K562 (cell line): ENCODE measurements at regions not wholly inside any gene's neighbourhood (a gene's known extent, or its start where the extent isn't known, plus 50 kb on each side); places are given as distances from the start of the nearest gene placed in this dataset.

Experiments
- ATAC-seq: fragments of 200-7000 bp; cut with Tn5 transposase; 3 replicates; pipeline ENCODE4 v1.9.1; 2020; ENCODE audit warnings: moderate library complexity
- BruUV-seq: library from RNA; stranded (reverse); fragments of 400-500 nt; replicated peaks from 2 replicates; lab custom pipeline; 2021; lab: Mats Ljungman, UMichigan
- CTCF ChIA-PET: fragments of 300-600 bp; formaldehyde crosslinking; extraction: SDS; loops from one replicate; lab custom pipeline; 2021; ENCODE audit warnings: low intra/inter-chr PET ratio; lab: Yijun Ruan, JAX
- POLR2A ChIA-PET: fragments of 300-600, 350-650 bp; sonication (Branson Sonifier 250); formaldehyde crosslinking; extraction: SDS; loops from one replicate; lab custom pipeline; 2021; ENCODE audit warnings: antibody characterized with exemption, inconsistent platforms; lab: Yijun Ruan, JAX
- DNase-seq, 4 experiments: peaks; one replicate each; pipeline versions ENCODE4 v3.0.0 to v3.0.0-alpha.2; 2011 to 2018; ENCODE audit warnings: low spot score in 3 of 4, mixed read lengths in 3 of 4; ENCODE audit errors: extremely low read depth in 1 of 4
- FAIRE-seq: peaks from 2 replicates; lab custom pipeline; 2011; peaks lifted over from hg19 to GRCh38; lab: Jason Lieb, UNC
- H2AFZ ChIP-seq: 2 replicates; pipeline ENCODE4 v1.6.0; 2011; ENCODE audit warnings: low read depth, low read length, control low read depth, inconsistent platforms
- H3K27ac ChIP-seq: fragments of 200-600 bp; 3 replicates; pipeline ENCODE4 v1.8.0; 2011; ENCODE audit warnings: low read depth, mild to moderate bottlenecking, control low read depth, inconsistent platforms, low read length, moderate library complexity, mixed read lengths; ENCODE audit errors: extremely low read depth
- H3K27me3 ChIP-seq, 2 experiments: fragments of 300-600 bp in 1 of 2; 2 replicates in 1 of 2; 3 replicates in 1 of 2; pipeline versions ENCODE4 v1.6.0 to v1.8.0; 2011; ENCODE audit warnings: inconsistent platforms in 2 of 2, low read length in 2 of 2, mild to moderate bottlenecking in 1 of 2, mixed read lengths in 1 of 2, moderate library complexity in 1 of 2; ENCODE audit not compliant: control insufficient read depth in 2 of 2, insufficient read depth in 2 of 2
- H3K36me3 ChIP-seq: fragments of 300-600 bp; 3 replicates; pipeline ENCODE4 v1.8.0; 2011; ENCODE audit warnings: mild to moderate bottlenecking, low read length, inconsistent platforms; ENCODE audit not compliant: control insufficient read depth, insufficient read depth
- H3K4me1 ChIP-seq, 2 experiments: fragments of 200-600 bp in 1 of 2; replicated peaks in 1 of 2; 2 replicates in 1 of 2; 3 replicates in 1 of 2; pipeline versions ENCODE4 v1.5.1 to v1.8.0; 2011; ENCODE audit warnings: inconsistent platforms in 2 of 2, low read length in 2 of 2, mild to moderate bottlenecking in 1 of 2, mixed read lengths in 1 of 2, moderate library complexity in 1 of 2; ENCODE audit not compliant: control insufficient read depth in 2 of 2, insufficient read depth in 2 of 2
- H3K4me2 ChIP-seq: 2 replicates; pipeline ENCODE4 v1.6.1; 2011; ENCODE audit warnings: low read length, control low read depth, inconsistent platforms, mixed read lengths; ENCODE audit not compliant: insufficient read depth
- H3K4me3 ChIP-seq: fragments of 200-600 bp; sonication (generic), shearing (Covaris generic); 2 replicates; pipeline ENCODE4 v1.5.1; 2016; ENCODE audit warnings: control low read depth, inconsistent platforms
- H3K79me2 ChIP-seq: fragments of 200-600 bp; 3 replicates; pipeline ENCODE4 v1.8.0; 2011; ENCODE audit warnings: low read length, inconsistent platforms; ENCODE audit not compliant: control insufficient read depth, insufficient read depth
- H3K9ac ChIP-seq, 2 experiments: 2 replicates each; pipeline versions ENCODE4 v1.6.0 to v1.6.1; 2011; ENCODE audit warnings: low read depth in 2 of 2, low read length in 2 of 2, control low read depth in 1 of 2, inconsistent platforms in 1 of 2, mild to moderate bottlenecking in 1 of 2, mixed read lengths in 1 of 2; ENCODE audit not compliant: insufficient read depth in 1 of 2
- H3K9me1 ChIP-seq: one replicate; pipeline ENCODE4 v1.6.0; 2011; ENCODE audit warnings: inconsistent platforms, mild to moderate bottlenecking, low read length, moderate library complexity; ENCODE audit not compliant: control insufficient read depth, insufficient read depth
- H3K9me3 ChIP-seq: replicated peaks from 2 replicates; pipeline ENCODE4 v1.5.1; 2011; ENCODE audit warnings: low read depth, low read length, inconsistent platforms; ENCODE audit not compliant: control insufficient read depth, insufficient read depth
- H4K20me1 ChIP-seq: replicated peaks from 2 replicates; pipeline ENCODE4 v1.6.1; 2011; ENCODE audit warnings: low read length, inconsistent platforms, mixed read lengths; ENCODE audit not compliant: control insufficient read depth, insufficient read depth
- CTCFL ChIP-seq: IDR thresholded peaks from 2 replicates; pipeline ENCODE4 v1.6.1; 2011; ENCODE audit warnings: borderline replicate concordance, low read depth, mild to moderate bottlenecking, moderate library complexity, low read length; ENCODE audit not compliant: insufficient read depth, poor library complexity, severe bottlenecking
- FOSL1 ChIP-seq: fragments of 200-800 bp; sonication (Bioruptor generic); conservative IDR thresholded peaks from 2 replicates; pipeline ENCODE4 v1.6.1; 2016; ENCODE audit warnings: missing genetic modification characterization, missing compliant biosample characterization
- FOXM1 ChIP-seq, 2 experiments: fragments of 450-650 bp in 1 of 2; sonication (generic) in 1 of 2; formaldehyde crosslinking in 1 of 2; IDR thresholded peaks; 2 replicates each; pipeline versions ENCODE4 v1.6.1 to v1.9.0; 2017 to 2022; ENCODE audit warnings: low read depth in 2 of 2, mild to moderate bottlenecking in 2 of 2, missing genetic modification reagents in 1 of 2, moderate library complexity in 1 of 2
- HES1 ChIP-seq: fragments of 450-650 bp; IDR thresholded peaks from 2 replicates; pipeline ENCODE4 v1.6.1; 2016; ENCODE audit warnings: low read depth, mild to moderate bottlenecking, moderate library complexity
- L3MBTL2 ChIP-seq: fragments of 450-650 bp; IDR thresholded peaks from 2 replicates; pipeline ENCODE4 v1.6.1; 2016; ENCODE audit warnings: mild to moderate bottlenecking, moderate library complexity
- MAZ ChIP-seq, 2 experiments: fragments of 450-650 bp in 1 of 2; sonication (generic) in 1 of 2; formaldehyde crosslinking; IDR thresholded peaks in 1 of 2; conservative IDR thresholded peaks in 1 of 2; 2 replicates each; pipeline versions ENCODE4 v1.4.0 to v1.5.0; 2020; ENCODE audit warnings: mild to moderate bottlenecking in 1 of 2, missing genetic modification reagents in 1 of 2
- MBD2 ChIP-seq: sonication (generic); IDR thresholded peaks from 2 replicates; pipeline ENCODE4 v1.6.1; 2016; ENCODE audit warnings: low read depth, borderline replicate concordance
- SPI1 ChIP-seq: IDR thresholded peaks from 2 replicates; pipeline ENCODE4 v1.6.1; 2011; ENCODE audit warnings: low read depth, low read length, control low read depth, borderline replicate concordance
- THAP12 ChIP-seq: fragments of 250-450 bp; sonication (Bioruptor Pico); IDR thresholded peaks from 2 replicates; pipeline ENCODE4 v1.9.0; 2021; ENCODE audit warnings: mild to moderate bottlenecking, inconsistent platforms
- WGBS: fragments of 100-300 bp; shearing (Covaris generic); methylation state at CpG from one replicate; pipeline ENCODE4 v1.1.6; 2016; ENCODE audit warnings: low coverage, mixed read lengths; ENCODE audit not compliant: insufficient coverage; ENCODE audit errors: missing lambda C conversion rate; 5-methylcytosine and 5-hydroxymethylcytosine counted together
- in situ Hi-C: fragments of 300-500 bp; cut with MboI; formaldehyde crosslinking; loops from 4 replicates; pipeline ENCODE4 v1.15.0; 2018; ENCODE audit warnings: inconsistent platforms, mixed read lengths
- intact Hi-C: fragments of 100-400 bp; cut with micrococcal nuclease; formaldehyde crosslinking; loops from 2 replicates; pipeline ENCODE4 v1.14.2; 2022

GRCh38 chr6:137704802-137705159 lies 162.3 kb upstream of the TNFAIP3 start:
- POLR2A ChIA-PET: interaction anchor here (0.6 to 1.3 kb wide), 3 partner anchors 11 to 1085 kb away, joined by 3 read pairs; no protein-coding TSS in a partner anchor
- Histone ChIP-seq H3K27ac (no peak overlapping the region), H4K20me1 (no peaks in the 10 kb centered on the region), H3K9me1 (no peaks in the 10 kb centered on the region), H2AFZ (peak overlapping the region; percentile 51; the same call in 1 of the 2 replicates), H3K4me3 (no peak overlapping the region), H3K27me3 (peaks cover 2 to 14% of the 10 kb centered on the region in 2 experiments; a peak in 2 of 5 replicates), H3K9ac (no peak overlapping the region), H3K4me2 (no peak overlapping the region), H3K4me1 (peaks cover 0 to 10% of the 10 kb centered on the region in 2 experiments; a peak in 1 of 5 replicates), H3K9me3 (no peaks in the 10 kb centered on the region), H3K36me3 (no peaks in the 10 kb centered on the region), H3K79me2 (no peaks in the 10 kb centered on the region)
- in situ Hi-C loops (loop anchor here (5.0 to 10.0 kb wide), 4 partner anchors 93 to 298 kb away; partner anchors contain the start of gene TNFAIP3), intact Hi-C loops (loop anchor here (1.0 to 2.0 kb wide), 4 partner anchors 241 to 405 kb away; no protein-coding TSS in a partner anchor)
- CTCF ChIA-PET: interaction anchor here (0.7 to 6.5 kb wide), 10 partner anchors 94 to 405 kb away, joined by 3 to 87 read pairs (median 11); partner anchors contain the start of gene TNFAIP3
- no TSS peak for BruUV-seq
- ATAC-seq (no peak; the same call in 1 of the 3 replicates), DNase-seq (no peak), FAIRE-seq (no peak)
- TF ChIP-seq MAZ (CRISPR knock-in tag; conservative IDR thresholded peaks at IDR 0.05 in 1 of 2, IDR thresholded peaks at IDR 0.05 in 1 of 2) (no peak), THAP12 (CRISPR knock-in tag) (no peak), SPI1 (peak; percentile 33; the same call in 1 of the 2 replicates), MBD2 (no peak), FOSL1 (tag) (0 out of 2 replicates have a peak, but pooled peaks have one; percentile 4), HES1 (no peak), FOXM1 (IDR thresholded peaks at IDR 0.05; ENCODE audit: low read depth) (no peak), FOXM1 (CRISPR knock-in tag; IDR thresholded peaks at IDR 0.05; ENCODE audit: low read depth) (no peak), CTCFL (no peak), L3MBTL2 (no peak)
- 25% methylated on average over 5 of the region's 5 CpGs for WGBS
